CD14-positive monocyte (primary cell): ENCODE measurements at regions not wholly inside any gene's neighbourhood (a gene's known extent, or its start where the extent isn't known, plus 50 kb on each side); places are given as distances from the start of the nearest gene placed in this dataset.

ENCODE experiments used
- DNase-seq, 3 donors: peaks; one replicate each; pipeline ENCODE4 v3.0.0-alpha.2; 2011 to 2022
- H2AFZ ChIP-seq: 2 replicates; pipeline ENCODE4 v1.6.0; 2012; ENCODE audit warnings: mild to moderate bottlenecking, low read depth, low read length, inconsistent platforms; ENCODE audit not compliant: insufficient read depth, poor library complexity, severe bottlenecking
- H3K27ac ChIP-seq, 2 donors: 1 replicate in 1 of 2; 2 replicates in 1 of 2; pipeline ENCODE4 v1.5.1; 2012 to 2013; ENCODE audit warnings: low read length in 2 of 2, control low read depth in 1 of 2, inconsistent platforms in 1 of 2, low read depth in 1 of 2, mild to moderate bottlenecking in 1 of 2
- H3K27me3 ChIP-seq, 2 donors: one replicate each; pipeline versions ENCODE4 v1.6.0 to v1.6.1; 2011 to 2013; ENCODE audit warnings: low read length in 2 of 2; ENCODE audit not compliant: control insufficient read depth in 2 of 2, insufficient read depth in 2 of 2
- H3K36me3 ChIP-seq, 2 donors: replicated peaks in 1 of 2; 1 replicate in 1 of 2; 2 replicates in 1 of 2; pipeline versions ENCODE4 v1.5.1 to v1.6.1; 2012 to 2013; ENCODE audit warnings: low read length in 2 of 2, control low read depth in 1 of 2, inconsistent platforms in 1 of 2, mild to moderate bottlenecking in 1 of 2; ENCODE audit not compliant: insufficient read depth in 2 of 2, control insufficient read depth in 1 of 2
- H3K4me1 ChIP-seq, 2 donors: 1 replicate in 1 of 2; 2 replicates in 1 of 2; pipeline versions ENCODE4 v1.5.1 to v1.6.1; 2012 to 2013; ENCODE audit warnings: low read length in 2 of 2, control low read depth in 1 of 2, inconsistent platforms in 1 of 2, mild to moderate bottlenecking in 1 of 2, moderate library complexity in 1 of 2; ENCODE audit not compliant: insufficient read depth in 2 of 2, control insufficient read depth in 1 of 2
- H3K4me2 ChIP-seq: replicated peaks from 2 replicates; pipeline ENCODE3; 2012; ENCODE audit warnings: low read length, moderate library complexity, mild to moderate bottlenecking; ENCODE audit not compliant: poor library complexity, severe bottlenecking; ENCODE audit errors: extremely low read depth
- H3K4me3 ChIP-seq, 3 experiments: fragments of 200-600 bp in 1 of 3; sonication (generic) in 1 of 3; replicated peaks in 1 of 3; 1 replicate in 2 of 3; 2 replicates in 1 of 3; pipeline ENCODE4 v1.5.1; 2011 to 2013; ENCODE audit warnings: low read length in 3 of 3, mild to moderate bottlenecking in 3 of 3, control low read depth in 2 of 3, low read depth in 2 of 3, inconsistent platforms in 1 of 3, moderate library complexity in 1 of 3
- H3K79me2 ChIP-seq: 2 replicates; pipeline ENCODE4 v1.6.0; 2012; ENCODE audit warnings: mild to moderate bottlenecking, control low read depth, inconsistent platforms, low read length, moderate library complexity; ENCODE audit not compliant: insufficient read depth
- H3K9ac ChIP-seq: 2 replicates; pipeline ENCODE4 v1.6.0; 2017; ENCODE audit warnings: low read length, mild to moderate bottlenecking; ENCODE audit not compliant: insufficient read depth, poor library complexity, severe bottlenecking
- H3K9me3 ChIP-seq, 2 donors: replicated peaks in 1 of 2; 1 replicate in 1 of 2; 2 replicates in 1 of 2; pipeline versions ENCODE4 v1.5.1 to v1.6.1; 2012 to 2013; ENCODE audit warnings: low read length in 2 of 2, control low read depth in 1 of 2; ENCODE audit not compliant: control insufficient read depth in 1 of 2, insufficient read depth in 1 of 2
- H4K20me1 ChIP-seq: 2 replicates; pipeline ENCODE4 v1.6.0; 2012; ENCODE audit warnings: mild to moderate bottlenecking, low read length, control low read depth, moderate library complexity; ENCODE audit not compliant: insufficient read depth
- H3K27ac Mint-ChIP-seq, 7 donors: one replicate each; pipeline ENCODE4 v1.8.0; 2020; ENCODE audit warnings: mild to moderate bottlenecking in 7 of 7, mixed read lengths in 7 of 7, moderate library complexity in 6 of 7, inconsistent platforms in 2 of 7
- H3K27me3 Mint-ChIP-seq, 3 donors: one replicate each; pipeline ENCODE4 v1.8.0; 2021 to 2022; ENCODE audit warnings: low read depth in 3 of 3, mild to moderate bottlenecking in 3 of 3, mixed read lengths in 3 of 3, moderate library complexity in 3 of 3, inconsistent platforms in 1 of 3
- H3K36me3 Mint-ChIP-seq, 2 donors: one replicate each; pipeline ENCODE4 v1.8.0; 2020; ENCODE audit warnings: mixed read lengths in 2 of 2, inconsistent platforms in 1 of 2, mild to moderate bottlenecking in 1 of 2
- H3K4me1 Mint-ChIP-seq: one replicate; pipeline ENCODE4 v1.8.0; 2020; ENCODE audit warnings: mild to moderate bottlenecking, mixed read lengths
- H3K4me3 Mint-ChIP-seq, 2 donors: one replicate each; pipeline ENCODE4 v1.8.0; 2020; ENCODE audit warnings: mild to moderate bottlenecking in 2 of 2, mixed read lengths in 2 of 2, moderate library complexity in 1 of 2
- H3K9me3 Mint-ChIP-seq, 7 donors: one replicate each; pipeline ENCODE4 v1.8.0; 2020 to 2022; ENCODE audit warnings: mixed read lengths in 7 of 7, mild to moderate bottlenecking in 6 of 7, moderate library complexity in 6 of 7, inconsistent platforms in 2 of 7
- WGBS: methylation state at CpG from one replicate; pipeline ENCODE4 v1.1.5; 2013; ENCODE audit warnings: missing lambda C conversion rate; ENCODE audit not compliant: insufficient coverage; 5-methylcytosine and 5-hydroxymethylcytosine counted together
- intact Hi-C, 2 donors: fragments of 100-400 bp; cut with micrococcal nuclease; formaldehyde crosslinking; loops; one replicate each; pipeline versions ENCODE4 v1.15.0 to v1.15.1; 2023
- TF ChIP-seq, protein P1 (sequence below): fragments of 200-600 bp; IDR thresholded peaks from one replicate; pipeline ENCODE4 v1.8.0; 2022; ENCODE audit warnings: antibody characterized with exemption, mild to moderate bottlenecking

DNA sequence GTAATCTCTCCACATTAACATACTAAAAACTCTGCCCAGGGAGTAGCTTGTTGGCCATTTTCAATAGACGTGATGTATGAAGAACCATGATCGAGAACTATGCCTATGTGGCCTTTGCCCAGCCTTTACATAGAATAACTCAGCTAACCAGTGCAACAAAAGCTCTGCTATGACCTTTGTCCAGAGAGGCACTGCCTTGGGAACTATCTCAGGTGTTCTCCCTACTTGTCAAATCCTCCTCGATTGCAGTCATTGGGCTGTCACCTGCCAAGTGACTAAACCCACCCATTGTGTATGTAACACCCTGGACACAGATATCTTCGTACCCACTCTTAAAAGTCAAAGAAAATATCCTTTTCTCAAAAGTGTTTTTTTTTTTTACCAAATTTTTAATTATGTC, 610.3 kb upstream of the GALNTL6 start:
- H3K4me3 ChIP-seq, result no peak overlapping the region
- H3K27me3 ChIP-seq, result no peaks in the 10 kb centered on the region
- H3K9me3 ChIP-seq, result no peaks in the 10 kb centered on the region
- no peaks in the 10 kb centered on the region for H3K4me1 ChIP-seq
- intact Hi-C loops, result no loop called here
- Mint-ChIP-seq H3K27ac (no peak overlapping the region), H3K4me1 (no peaks in the 10 kb centered on the region), H3K4me3 (no peak overlapping the region), H3K27me3 (peaks cover 0 to 2% (median 0%) of the 10 kb centered on the region in 3 donors), H3K36me3 (no peaks in the 10 kb centered on the region), H3K9me3 (peaks cover 0 to 4% (median 2%) of the 10 kb centered on the region in 7 donors)
- H3K4me2 ChIP-seq, result no peak overlapping the region
- H3K36me3 ChIP-seq, result no peaks in the 10 kb centered on the region
- H2AFZ ChIP-seq, result no peak overlapping the region
- TF ChIP-seq, protein P1, sequence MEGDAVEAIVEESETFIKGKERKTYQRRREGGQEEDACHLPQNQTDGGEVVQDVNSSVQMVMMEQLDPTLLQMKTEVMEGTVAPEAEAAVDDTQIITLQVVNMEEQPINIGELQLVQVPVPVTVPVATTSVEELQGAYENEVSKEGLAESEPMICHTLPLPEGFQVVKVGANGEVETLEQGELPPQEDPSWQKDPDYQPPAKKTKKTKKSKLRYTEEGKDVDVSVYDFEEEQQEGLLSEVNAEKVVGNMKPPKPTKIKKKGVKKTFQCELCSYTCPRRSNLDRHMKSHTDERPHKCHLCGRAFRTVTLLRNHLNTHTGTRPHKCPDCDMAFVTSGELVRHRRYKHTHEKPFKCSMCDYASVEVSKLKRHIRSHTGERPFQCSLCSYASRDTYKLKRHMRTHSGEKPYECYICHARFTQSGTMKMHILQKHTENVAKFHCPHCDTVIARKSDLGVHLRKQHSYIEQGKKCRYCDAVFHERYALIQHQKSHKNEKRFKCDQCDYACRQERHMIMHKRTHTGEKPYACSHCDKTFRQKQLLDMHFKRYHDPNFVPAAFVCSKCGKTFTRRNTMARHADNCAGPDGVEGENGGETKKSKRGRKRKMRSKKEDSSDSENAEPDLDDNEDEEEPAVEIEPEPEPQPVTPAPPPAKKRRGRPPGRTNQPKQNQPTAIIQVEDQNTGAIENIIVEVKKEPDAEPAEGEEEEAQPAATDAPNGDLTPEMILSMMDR, result no peak
- no peak overlapping the region for H3K27ac ChIP-seq
- WGBS, result 100% methylated on average over 3 of the region's 4 CpGs
- no peak overlapping the region for H3K9ac ChIP-seq
- no peak for DNase-seq
- H4K20me1 ChIP-seq, result no peaks in the 10 kb centered on the region
- no peaks in the 10 kb centered on the region for H3K79me2 ChIP-seq

DNA sequence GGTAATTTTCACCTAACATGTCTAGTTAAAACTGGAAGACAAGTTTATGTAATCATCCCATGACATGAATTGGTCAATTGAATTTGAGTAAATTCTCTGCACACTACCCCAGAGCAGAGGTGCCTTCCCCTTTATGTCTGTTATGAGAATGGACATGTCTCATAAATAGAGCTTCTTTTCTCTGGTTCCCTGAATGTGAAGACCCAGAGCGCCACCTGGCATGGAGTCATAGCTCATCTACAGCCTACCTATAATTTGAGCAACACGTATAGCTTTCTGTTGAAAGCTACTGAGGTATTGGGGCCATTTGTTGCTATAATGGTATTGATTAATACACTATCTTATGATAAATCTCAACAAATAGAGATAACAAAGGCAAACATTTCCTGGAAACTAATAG, 626.5 kb upstream of the GALNTL6 start:
- peaks cover 0 to 3% (median 0%) of the 10 kb centered on the region in 3 donors for H3K27me3 Mint-ChIP-seq
- H3K9me3 Mint-ChIP-seq, result peaks cover 0 to 4% (median 1%) of the 10 kb centered on the region in 7 donors
- no peaks in the 10 kb centered on the region for H3K27me3 ChIP-seq
- intact Hi-C loops, result no loop called here
- H2AFZ ChIP-seq, result no peak overlapping the region
- TF ChIP-seq, protein P1, result no peak
- H3K36me3 ChIP-seq, result no peaks in the 10 kb centered on the region
- H3K4me3 Mint-ChIP-seq, result no peak overlapping the region
- no peaks in the 10 kb centered on the region for H3K79me2 ChIP-seq
- no peak overlapping the region for H3K27ac Mint-ChIP-seq
- no CpG with 5 or more reads among the region's 2 CpGs for WGBS
- H3K36me3 Mint-ChIP-seq, result no peaks in the 10 kb centered on the region
- no peak for DNase-seq
- no peak overlapping the region for H3K4me3 ChIP-seq
- H3K4me1 ChIP-seq, result no peaks in the 10 kb centered on the region
- H3K4me2 ChIP-seq, result no peak overlapping the region
- H3K9ac ChIP-seq, result no peak overlapping the region
- H3K27ac ChIP-seq, result no peak overlapping the region
- no peaks in the 10 kb centered on the region for H3K4me1 Mint-ChIP-seq
- H4K20me1 ChIP-seq, result no peaks in the 10 kb centered on the region
- H3K9me3 ChIP-seq, result no peaks in the 10 kb centered on the region
